ENCODE measurements at regions not wholly inside any gene's neighbourhood (a gene's known extent, or its start where the extent isn't known, plus 50 kb on each side); places are given as distances from the start of the nearest gene placed in this dataset.

DNA sequence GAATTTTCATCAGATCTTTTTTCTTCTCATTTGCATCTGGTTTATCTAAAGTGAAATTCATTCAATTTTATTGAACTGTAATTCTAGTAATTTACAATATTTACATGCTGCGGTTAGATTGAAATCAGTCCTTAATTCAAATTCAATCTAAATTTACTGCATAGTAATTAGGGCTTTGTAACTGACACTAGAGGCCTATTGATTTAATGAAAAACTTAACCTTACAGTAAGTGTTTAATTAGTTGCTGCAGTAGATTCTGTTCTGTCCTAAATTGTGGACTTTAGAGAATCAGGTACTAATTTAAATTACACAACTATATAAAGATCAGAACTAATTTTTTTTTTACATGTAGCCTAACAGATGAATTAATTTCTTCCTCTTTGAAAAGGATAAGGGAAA, 758.8 kb upstream of the TENM3 start:
- Histone ChIP-seq H3K27me3 (ENCODE audit: insufficient read depth, poor library complexity, severe bottlenecking) (no peaks in the 10 kb centered on the region), H3K27ac (replicated peaks) (no peak overlapping the region), H3K4me3 (replicated peaks; ENCODE audit: insufficient read depth, low read length) (no peak overlapping the region)
- TF ChIP-seq POLR2AphosphoS5 (IDR thresholded peaks at IDR 0.05; ENCODE audit: low read depth) (no peak), SPI1 (IDR thresholded peaks at IDR 0.05; ENCODE audit: borderline replicate concordance, low read depth) (no peak), GABPA (IDR thresholded peaks at IDR 0.05; ENCODE audit: low read depth) (no peak)
- TF ChIP-seq, protein P1, sequence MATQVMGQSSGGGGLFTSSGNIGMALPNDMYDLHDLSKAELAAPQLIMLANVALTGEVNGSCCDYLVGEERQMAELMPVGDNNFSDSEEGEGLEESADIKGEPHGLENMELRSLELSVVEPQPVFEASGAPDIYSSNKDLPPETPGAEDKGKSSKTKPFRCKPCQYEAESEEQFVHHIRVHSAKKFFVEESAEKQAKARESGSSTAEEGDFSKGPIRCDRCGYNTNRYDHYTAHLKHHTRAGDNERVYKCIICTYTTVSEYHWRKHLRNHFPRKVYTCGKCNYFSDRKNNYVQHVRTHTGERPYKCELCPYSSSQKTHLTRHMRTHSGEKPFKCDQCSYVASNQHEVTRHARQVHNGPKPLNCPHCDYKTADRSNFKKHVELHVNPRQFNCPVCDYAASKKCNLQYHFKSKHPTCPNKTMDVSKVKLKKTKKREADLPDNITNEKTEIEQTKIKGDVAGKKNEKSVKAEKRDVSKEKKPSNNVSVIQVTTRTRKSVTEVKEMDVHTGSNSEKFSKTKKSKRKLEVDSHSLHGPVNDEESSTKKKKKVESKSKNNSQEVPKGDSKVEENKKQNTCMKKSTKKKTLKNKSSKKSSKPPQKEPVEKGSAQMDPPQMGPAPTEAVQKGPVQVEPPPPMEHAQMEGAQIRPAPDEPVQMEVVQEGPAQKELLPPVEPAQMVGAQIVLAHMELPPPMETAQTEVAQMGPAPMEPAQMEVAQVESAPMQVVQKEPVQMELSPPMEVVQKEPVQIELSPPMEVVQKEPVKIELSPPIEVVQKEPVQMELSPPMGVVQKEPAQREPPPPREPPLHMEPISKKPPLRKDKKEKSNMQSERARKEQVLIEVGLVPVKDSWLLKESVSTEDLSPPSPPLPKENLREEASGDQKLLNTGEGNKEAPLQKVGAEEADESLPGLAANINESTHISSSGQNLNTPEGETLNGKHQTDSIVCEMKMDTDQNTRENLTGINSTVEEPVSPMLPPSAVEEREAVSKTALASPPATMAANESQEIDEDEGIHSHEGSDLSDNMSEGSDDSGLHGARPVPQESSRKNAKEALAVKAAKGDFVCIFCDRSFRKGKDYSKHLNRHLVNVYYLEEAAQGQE (IDR thresholded peaks at IDR 0.05; ENCODE audit: insufficient replicate concordance, low read depth): no peak
- TF ChIP-seq, protein P2, sequence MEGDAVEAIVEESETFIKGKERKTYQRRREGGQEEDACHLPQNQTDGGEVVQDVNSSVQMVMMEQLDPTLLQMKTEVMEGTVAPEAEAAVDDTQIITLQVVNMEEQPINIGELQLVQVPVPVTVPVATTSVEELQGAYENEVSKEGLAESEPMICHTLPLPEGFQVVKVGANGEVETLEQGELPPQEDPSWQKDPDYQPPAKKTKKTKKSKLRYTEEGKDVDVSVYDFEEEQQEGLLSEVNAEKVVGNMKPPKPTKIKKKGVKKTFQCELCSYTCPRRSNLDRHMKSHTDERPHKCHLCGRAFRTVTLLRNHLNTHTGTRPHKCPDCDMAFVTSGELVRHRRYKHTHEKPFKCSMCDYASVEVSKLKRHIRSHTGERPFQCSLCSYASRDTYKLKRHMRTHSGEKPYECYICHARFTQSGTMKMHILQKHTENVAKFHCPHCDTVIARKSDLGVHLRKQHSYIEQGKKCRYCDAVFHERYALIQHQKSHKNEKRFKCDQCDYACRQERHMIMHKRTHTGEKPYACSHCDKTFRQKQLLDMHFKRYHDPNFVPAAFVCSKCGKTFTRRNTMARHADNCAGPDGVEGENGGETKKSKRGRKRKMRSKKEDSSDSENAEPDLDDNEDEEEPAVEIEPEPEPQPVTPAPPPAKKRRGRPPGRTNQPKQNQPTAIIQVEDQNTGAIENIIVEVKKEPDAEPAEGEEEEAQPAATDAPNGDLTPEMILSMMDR (IDR thresholded peaks at IDR 0.05; ENCODE audit: insufficient read depth, low read length): no peak
- DNase-seq (ENCODE audit: low read depth in 1 of 2, low spot score in 1 of 2): no peak

DNA sequence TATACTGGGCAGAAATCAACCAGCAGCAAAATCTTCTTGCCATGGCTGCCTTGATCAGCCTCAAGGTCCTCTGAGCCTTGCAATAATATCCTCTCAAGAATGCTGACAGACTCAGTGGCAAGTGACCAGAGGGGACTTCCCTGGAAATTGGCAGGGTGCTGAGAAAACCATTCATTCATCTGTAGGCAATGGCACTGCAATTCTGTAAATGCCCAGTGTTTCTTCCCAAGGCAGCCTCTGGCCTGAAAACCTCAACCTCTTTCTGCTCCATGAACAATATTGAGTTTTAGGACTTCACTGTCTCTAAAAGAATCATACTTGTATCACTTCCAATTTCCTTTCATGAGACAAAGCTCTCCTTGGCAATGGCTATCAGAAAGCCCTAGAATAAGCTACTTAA, 754.3 kb upstream of the TENM3 start:
- no peak overlapping the region for H3K4me3 ChIP-seq (replicated peaks; ENCODE audit: insufficient read depth, low read length)
- no peak for DNase-seq (ENCODE audit: low read depth in 1 of 2, low spot score in 1 of 2)
- H3K27ac ChIP-seq (replicated peaks): no peak overlapping the region
- TF ChIP-seq POLR2AphosphoS5 (IDR thresholded peaks at IDR 0.05; ENCODE audit: low read depth) (no peak), GABPA (IDR thresholded peaks at IDR 0.05; ENCODE audit: low read depth) (no peak), SPI1 (IDR thresholded peaks at IDR 0.05; ENCODE audit: borderline replicate concordance, low read depth) (no peak)
- TF ChIP-seq, protein P1 (IDR thresholded peaks at IDR 0.05; ENCODE audit: insufficient replicate concordance, low read depth): no peak
- TF ChIP-seq, protein P2 (IDR thresholded peaks at IDR 0.05; ENCODE audit: insufficient read depth, low read length): no peak
- no peaks in the 10 kb centered on the region for H3K27me3 ChIP-seq (ENCODE audit: insufficient read depth, poor library complexity, severe bottlenecking)

DNA sequence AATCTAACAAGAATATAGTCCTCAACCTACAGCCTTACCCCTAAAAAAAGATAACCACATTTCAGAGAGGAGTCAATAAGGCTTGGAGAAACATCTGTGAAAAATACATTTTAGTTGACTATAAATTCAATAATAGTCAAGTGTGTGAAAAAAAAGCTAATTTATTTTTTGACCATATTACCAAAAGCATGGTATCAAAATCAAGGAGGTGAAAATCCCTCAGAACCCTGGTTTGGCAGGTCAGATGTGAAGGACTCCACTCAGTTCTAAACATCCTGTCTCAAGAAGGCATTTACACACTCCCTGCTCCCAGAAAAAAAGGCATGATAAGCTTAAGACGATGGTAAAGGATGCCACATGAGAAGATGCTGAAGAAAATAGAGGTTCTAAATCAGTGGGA, 745.1 kb upstream of the TENM3 start:
- no peak for DNase-seq (ENCODE audit: low read depth in 1 of 2, low spot score in 1 of 2)
- no peak overlapping the region for H3K4me3 ChIP-seq (replicated peaks; ENCODE audit: insufficient read depth, low read length)
- H3K27ac ChIP-seq (replicated peaks): no peak overlapping the region
- TF ChIP-seq GABPA (IDR thresholded peaks at IDR 0.05; ENCODE audit: low read depth): no peak
- TF ChIP-seq, protein P2 (IDR thresholded peaks at IDR 0.05; ENCODE audit: insufficient read depth, low read length): no peak
- TF ChIP-seq SPI1 (IDR thresholded peaks at IDR 0.05; ENCODE audit: borderline replicate concordance, low read depth): no peak
- TF ChIP-seq, protein P1 (IDR thresholded peaks at IDR 0.05; ENCODE audit: insufficient replicate concordance, low read depth): no peak
- no peak for TF ChIP-seq POLR2AphosphoS5 (IDR thresholded peaks at IDR 0.05; ENCODE audit: low read depth)
- H3K27me3 ChIP-seq (ENCODE audit: insufficient read depth, poor library complexity, severe bottlenecking): no peaks in the 10 kb centered on the region

Data from HL-60 (cell line).